ENCODE measurements at regions not wholly inside any gene's neighbourhood (a gene's known extent, or its start where the extent isn't known, plus 50 kb on each side); places are given as distances from the start of the nearest gene placed in this dataset.

DNA sequence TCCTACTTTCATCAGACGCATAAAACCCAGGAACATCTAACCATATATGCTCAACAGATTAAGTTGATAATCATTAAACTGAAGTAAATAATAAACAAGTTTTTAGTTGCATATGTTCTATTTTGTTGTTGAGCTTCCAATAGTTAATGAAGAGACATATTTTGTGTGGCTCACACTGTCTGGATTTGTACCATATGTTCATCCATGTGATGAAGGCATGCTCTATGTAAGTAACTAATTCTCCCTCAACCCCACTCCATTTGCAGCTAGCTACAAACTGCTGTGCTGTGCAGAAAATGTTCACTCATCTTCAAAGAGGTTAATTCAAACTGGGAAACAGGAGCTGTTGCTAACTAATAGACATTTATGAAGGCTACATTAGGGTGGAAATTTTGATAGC lies 589.7 kb upstream of the LRRC4C start:
- Histone ChIP-seq H2AFZ (ENCODE audit: insufficient read depth, low read length, poor library complexity) (no peak overlapping the region), H3K27me3 (ENCODE audit: insufficient read depth, low read length) (no peaks in the 10 kb centered on the region), H3K79me2 (ENCODE audit: control insufficient read depth, insufficient read depth, low read length, poor library complexity) (no peaks in the 10 kb centered on the region), H3K36me3 (ENCODE audit: control insufficient read depth in 1 of 2, insufficient read depth in 2 of 2, low read length in 2 of 2) (no peaks in the 10 kb centered on the region), H3K27ac (ENCODE audit: low read depth, low read length) (no peak overlapping the region), H2AK5ac (ENCODE audit: low read length) (no peak overlapping the region), H3K4me3 (ENCODE audit: low read depth, low read length) (no peak overlapping the region), H4K12ac (ENCODE audit: low read depth, low read length) (no peak overlapping the region), H2BK5ac (ENCODE audit: low read depth, low read length, poor library complexity) (no peak overlapping the region), H3K9me3 (ENCODE audit: insufficient read depth, low read depth, low read length) (no peaks in the 10 kb centered on the region), H3K4me1 (ENCODE audit: control insufficient read depth in 1 of 2, insufficient read depth in 2 of 2, low read length in 2 of 2) (no peaks in the 10 kb centered on the region), H4K8ac (ENCODE audit: low read depth, low read length) (no peak overlapping the region), H2BK120ac (ENCODE audit: insufficient read depth, low read length, poor library complexity) (no peak overlapping the region), H4K91ac (ENCODE audit: low read depth, low read length) (no peak overlapping the region), H3K18ac (ENCODE audit: low read length) (no peak overlapping the region), H3K4me2 (ENCODE audit: low read length) (no peak overlapping the region), H3K4ac (ENCODE audit: low read depth, low read length) (no peak overlapping the region), H3K14ac (ENCODE audit: low read length) (no peak overlapping the region), H3K23ac (ENCODE audit: low read length) (no peak overlapping the region), H3K79me1 (ENCODE audit: low read length) (no peaks in the 10 kb centered on the region), H2BK12ac (ENCODE audit: low read length) (no peak overlapping the region), H3K9ac (ENCODE audit: low read length) (no peak overlapping the region)
- WGBS (ENCODE audit: extremely low coverage, insufficient coverage, insufficient read length), result no CpG with 5 or more reads among the region's 1 CpG
- DNase-seq, result no peak

DNA sequence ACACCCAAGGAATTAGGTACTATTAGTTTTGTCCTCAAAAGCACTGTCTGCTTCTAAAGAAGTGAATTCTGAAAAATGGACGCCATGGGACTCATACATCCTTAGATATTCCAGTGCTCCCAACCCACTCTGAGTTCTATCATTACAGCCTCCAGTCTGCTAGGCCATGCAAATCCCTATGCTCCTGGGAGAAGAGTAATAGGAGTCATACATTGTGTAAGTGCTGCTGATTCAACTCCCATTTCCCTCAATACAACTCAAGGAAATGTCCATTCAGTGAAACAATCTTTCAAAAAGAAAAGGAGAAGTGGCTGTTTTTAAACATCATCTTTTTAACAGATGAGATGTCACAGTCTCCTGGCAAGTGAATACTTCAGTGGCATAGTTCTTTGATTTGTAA lies 590.2 kb upstream of the LRRC4C start:
- no peak overlapping the region for H3K9ac ChIP-seq (ENCODE audit: low read length)
- H3K18ac ChIP-seq (ENCODE audit: low read length), result no peak overlapping the region
- no peak overlapping the region for H2AFZ ChIP-seq (ENCODE audit: insufficient read depth, low read length, poor library complexity)
- no peak overlapping the region for H3K14ac ChIP-seq (ENCODE audit: low read length)
- no peak overlapping the region for H3K4me3 ChIP-seq (ENCODE audit: low read depth, low read length)
- H2BK120ac ChIP-seq (ENCODE audit: insufficient read depth, low read length, poor library complexity), result no peak overlapping the region
- H3K79me1 ChIP-seq (ENCODE audit: low read length), result no peaks in the 10 kb centered on the region
- no peak overlapping the region for H4K12ac ChIP-seq (ENCODE audit: low read depth, low read length)
- no peak overlapping the region for H2BK12ac ChIP-seq (ENCODE audit: low read length)
- no peak overlapping the region for H4K91ac ChIP-seq (ENCODE audit: low read depth, low read length)
- no peak overlapping the region for H3K4me2 ChIP-seq (ENCODE audit: low read length)
- no CpG with 5 or more reads among the region's 1 CpG for WGBS (ENCODE audit: extremely low coverage, insufficient coverage, insufficient read length)
- H2AK5ac ChIP-seq (ENCODE audit: low read length), result no peak overlapping the region
- H3K27me3 ChIP-seq (ENCODE audit: insufficient read depth, low read length), result no peaks in the 10 kb centered on the region
- no peak for DNase-seq
- H3K79me2 ChIP-seq (ENCODE audit: control insufficient read depth, insufficient read depth, low read length, poor library complexity), result no peaks in the 10 kb centered on the region
- H3K4ac ChIP-seq (ENCODE audit: low read depth, low read length), result no peak overlapping the region
- H3K9me3 ChIP-seq (ENCODE audit: insufficient read depth, low read depth, low read length), result no peaks in the 10 kb centered on the region
- no peak overlapping the region for H2BK5ac ChIP-seq (ENCODE audit: low read depth, low read length, poor library complexity)
- no peak overlapping the region for H3K23ac ChIP-seq (ENCODE audit: low read length)
- H4K8ac ChIP-seq (ENCODE audit: low read depth, low read length), result no peak overlapping the region
- no peaks in the 10 kb centered on the region for H3K4me1 ChIP-seq (ENCODE audit: control insufficient read depth in 1 of 2, insufficient read depth in 2 of 2, low read length in 2 of 2)
- H3K36me3 ChIP-seq (ENCODE audit: control insufficient read depth in 1 of 2, insufficient read depth in 2 of 2, low read length in 2 of 2), result no peaks in the 10 kb centered on the region
- no peak overlapping the region for H3K27ac ChIP-seq (ENCODE audit: low read depth, low read length)

DNA sequence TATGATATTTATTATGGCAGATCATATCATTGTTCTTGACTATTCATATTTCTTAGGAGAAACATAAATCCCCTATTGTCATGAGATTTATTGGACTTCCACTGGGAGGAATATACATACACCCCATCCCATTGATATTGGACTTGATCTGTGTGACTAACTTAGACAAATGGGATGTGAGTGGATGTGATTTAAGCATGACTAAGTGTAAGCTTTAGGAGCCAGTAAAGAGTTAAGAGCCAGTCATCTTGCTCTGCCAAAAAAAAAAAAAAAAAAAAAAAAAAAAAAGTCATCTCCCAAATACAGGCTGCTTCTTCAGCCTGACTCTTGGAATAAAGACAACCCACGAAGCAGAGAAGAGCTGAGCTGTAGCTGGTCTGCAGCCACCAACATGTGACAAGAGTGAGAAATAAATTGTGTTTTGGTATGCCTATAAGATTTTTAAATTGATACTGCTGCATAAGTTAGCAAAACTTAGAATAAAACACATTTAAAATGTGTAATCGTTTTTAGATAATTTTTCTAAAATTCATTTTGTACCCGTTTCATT lies 595.0 kb upstream of the LRRC4C start:
- Histone ChIP-seq H3K79me2 (ENCODE audit: control insufficient read depth, insufficient read depth, low read length, poor library complexity) (no peaks in the 10 kb centered on the region), H2AK5ac (ENCODE audit: low read length) (no peak overlapping the region), H3K9me3 (ENCODE audit: insufficient read depth, low read depth, low read length) (no peaks in the 10 kb centered on the region), H3K9ac (ENCODE audit: low read length) (no peak overlapping the region), H3K79me1 (ENCODE audit: low read length) (no peaks in the 10 kb centered on the region), H3K18ac (ENCODE audit: low read length) (no peak overlapping the region), H3K27me3 (ENCODE audit: insufficient read depth, low read length) (no peaks in the 10 kb centered on the region), H2BK5ac (ENCODE audit: low read depth, low read length, poor library complexity) (no peak overlapping the region), H3K4me3 (ENCODE audit: low read depth, low read length) (no peak overlapping the region), H4K12ac (ENCODE audit: low read depth, low read length) (no peak overlapping the region), H2BK12ac (ENCODE audit: low read length) (no peak overlapping the region), H3K4me1 (ENCODE audit: control insufficient read depth in 1 of 2, insufficient read depth in 2 of 2, low read length in 2 of 2) (no peaks in the 10 kb centered on the region), H3K14ac (ENCODE audit: low read length) (no peak overlapping the region), H3K4me2 (ENCODE audit: low read length) (no peak overlapping the region), H3K4ac (ENCODE audit: low read depth, low read length) (no peak overlapping the region), H3K36me3 (ENCODE audit: control insufficient read depth in 1 of 2, insufficient read depth in 2 of 2, low read length in 2 of 2) (no peaks in the 10 kb centered on the region), H2BK120ac (ENCODE audit: insufficient read depth, low read length, poor library complexity) (no peak overlapping the region), H2AFZ (ENCODE audit: insufficient read depth, low read length, poor library complexity) (no peak overlapping the region), H3K27ac (ENCODE audit: low read depth, low read length) (no peak overlapping the region), H3K23ac (ENCODE audit: low read length) (no peak overlapping the region), H4K91ac (ENCODE audit: low read depth, low read length) (no peak overlapping the region), H4K8ac (ENCODE audit: low read depth, low read length) (no peak overlapping the region)
- no CpG with 5 or more reads among the region's 3 CpGs for WGBS (ENCODE audit: extremely low coverage, insufficient coverage, insufficient read length)
- no peak for DNase-seq

DNA sequence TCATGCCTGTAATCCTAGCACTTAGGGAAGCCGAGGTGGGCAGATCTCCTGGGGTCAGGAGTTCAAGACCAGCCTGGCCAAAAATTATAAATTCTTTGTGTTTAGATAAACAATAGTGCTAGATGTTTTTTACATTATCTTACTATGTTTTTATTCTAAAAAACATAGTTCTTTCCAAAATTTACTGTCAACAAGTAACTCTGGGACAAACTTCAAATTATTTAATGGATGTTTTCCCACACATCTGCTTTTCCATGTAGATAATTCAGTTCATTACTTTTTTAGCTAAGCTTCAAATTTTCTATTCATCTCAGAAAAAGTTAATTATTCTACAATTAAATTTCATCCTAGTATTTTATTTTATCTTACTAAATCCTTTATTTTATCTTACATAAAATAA lies 596.2 kb upstream of the LRRC4C start:
- Histone ChIP-seq H3K79me2 (ENCODE audit: control insufficient read depth, insufficient read depth, low read length, poor library complexity) (no peaks in the 10 kb centered on the region), H3K79me1 (ENCODE audit: low read length) (no peaks in the 10 kb centered on the region), H2BK12ac (ENCODE audit: low read length) (no peak overlapping the region), H3K36me3 (ENCODE audit: control insufficient read depth in 1 of 2, insufficient read depth in 2 of 2, low read length in 2 of 2) (no peaks in the 10 kb centered on the region), H3K27me3 (ENCODE audit: insufficient read depth, low read length) (no peaks in the 10 kb centered on the region), H3K18ac (ENCODE audit: low read length) (no peak overlapping the region), H4K12ac (ENCODE audit: low read depth, low read length) (no peak overlapping the region), H2AFZ (ENCODE audit: insufficient read depth, low read length, poor library complexity) (no peak overlapping the region), H3K4me1 (ENCODE audit: control insufficient read depth in 1 of 2, insufficient read depth in 2 of 2, low read length in 2 of 2) (no peaks in the 10 kb centered on the region), H3K4me3 (ENCODE audit: low read depth, low read length) (no peak overlapping the region), H3K4ac (ENCODE audit: low read depth, low read length) (no peak overlapping the region), H4K91ac (ENCODE audit: low read depth, low read length) (no peak overlapping the region), H3K9ac (ENCODE audit: low read length) (no peak overlapping the region), H3K9me3 (ENCODE audit: insufficient read depth, low read depth, low read length) (no peaks in the 10 kb centered on the region), H2AK5ac (ENCODE audit: low read length) (no peak overlapping the region), H3K14ac (ENCODE audit: low read length) (no peak overlapping the region), H3K27ac (ENCODE audit: low read depth, low read length) (no peak overlapping the region), H3K23ac (ENCODE audit: low read length) (no peak overlapping the region), H4K8ac (ENCODE audit: low read depth, low read length) (no peak overlapping the region), H2BK120ac (ENCODE audit: insufficient read depth, low read length, poor library complexity) (no peak overlapping the region), H2BK5ac (ENCODE audit: low read depth, low read length, poor library complexity) (no peak overlapping the region), H3K4me2 (ENCODE audit: low read length) (no peak overlapping the region)
- no peak for DNase-seq
- WGBS (ENCODE audit: extremely low coverage, insufficient coverage, insufficient read length), result no CpG with 5 or more reads among the region's 1 CpG
